ENCODE measurements at regions not wholly inside any gene's neighbourhood (a gene's known extent, or its start where the extent isn't known, plus 50 kb on each side); places are given as distances from the start of the nearest gene placed in this dataset.
A peak's percentile ranks its signal among the peaks of the same experiment; 100 is the strongest.
"Not testable (repeated sequence)": the region's sequence is repeated elsewhere in the genome, so short reads cannot be mapped to it uniquely, and the experiment has no call there.

DNA sequence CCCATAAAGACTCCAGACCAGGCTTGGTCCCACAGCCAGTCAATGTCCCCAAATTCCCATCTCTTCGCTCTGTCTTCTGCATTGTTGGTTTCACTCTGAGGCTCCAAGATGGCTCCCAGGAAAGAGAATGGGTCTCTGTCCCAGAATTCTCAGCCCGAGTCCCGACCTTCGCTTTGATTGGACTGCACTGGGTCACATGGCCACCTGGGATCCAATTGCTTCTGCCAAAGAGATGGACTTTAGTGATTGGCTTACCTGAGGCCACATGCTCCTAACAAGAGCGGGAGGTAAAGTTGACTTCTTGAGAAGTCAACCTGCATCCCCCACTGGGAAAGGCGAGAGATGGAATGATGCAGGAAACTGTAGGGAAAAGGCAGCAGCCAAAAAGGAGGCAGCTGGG, 104.7 kb upstream of the PMEPA1 start:
- Histone ChIP-seq H3K4me3 (no peak overlapping the region), H3K4me1 (peaks cover 0 to 27% (median 7%) of the 10 kb centered on the region in 4 donors), H3K27me3 (peaks cover 0 to 2% (median 0%) of the 10 kb centered on the region in 4 donors), H3K36me3 (no peaks in the 10 kb centered on the region), H3K9me3 (no peaks in the 10 kb centered on the region), H3K27ac (replicated peaks in 1 of 4) (no peak overlapping the region)
- 75% methylated on average over 4 of the region's 6 CpGs for WGBS
- intact Hi-C loops (cut with DNase I), result no loop called here
- no peak for DNase-seq (ENCODE audit: extremely low spot score)
- TF ChIP-seq EP300 (IDR thresholded peaks at IDR 0.05) (no peak), POLR2A (IDR thresholded peaks at IDR 0.05; ENCODE audit: low read depth) (no peak), POLR2AphosphoS5 (IDR thresholded peaks at IDR 0.05) (no peak)
- TF ChIP-seq, protein P1, sequence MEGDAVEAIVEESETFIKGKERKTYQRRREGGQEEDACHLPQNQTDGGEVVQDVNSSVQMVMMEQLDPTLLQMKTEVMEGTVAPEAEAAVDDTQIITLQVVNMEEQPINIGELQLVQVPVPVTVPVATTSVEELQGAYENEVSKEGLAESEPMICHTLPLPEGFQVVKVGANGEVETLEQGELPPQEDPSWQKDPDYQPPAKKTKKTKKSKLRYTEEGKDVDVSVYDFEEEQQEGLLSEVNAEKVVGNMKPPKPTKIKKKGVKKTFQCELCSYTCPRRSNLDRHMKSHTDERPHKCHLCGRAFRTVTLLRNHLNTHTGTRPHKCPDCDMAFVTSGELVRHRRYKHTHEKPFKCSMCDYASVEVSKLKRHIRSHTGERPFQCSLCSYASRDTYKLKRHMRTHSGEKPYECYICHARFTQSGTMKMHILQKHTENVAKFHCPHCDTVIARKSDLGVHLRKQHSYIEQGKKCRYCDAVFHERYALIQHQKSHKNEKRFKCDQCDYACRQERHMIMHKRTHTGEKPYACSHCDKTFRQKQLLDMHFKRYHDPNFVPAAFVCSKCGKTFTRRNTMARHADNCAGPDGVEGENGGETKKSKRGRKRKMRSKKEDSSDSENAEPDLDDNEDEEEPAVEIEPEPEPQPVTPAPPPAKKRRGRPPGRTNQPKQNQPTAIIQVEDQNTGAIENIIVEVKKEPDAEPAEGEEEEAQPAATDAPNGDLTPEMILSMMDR (IDR thresholded peaks at IDR 0.05), result no peak

DNA sequence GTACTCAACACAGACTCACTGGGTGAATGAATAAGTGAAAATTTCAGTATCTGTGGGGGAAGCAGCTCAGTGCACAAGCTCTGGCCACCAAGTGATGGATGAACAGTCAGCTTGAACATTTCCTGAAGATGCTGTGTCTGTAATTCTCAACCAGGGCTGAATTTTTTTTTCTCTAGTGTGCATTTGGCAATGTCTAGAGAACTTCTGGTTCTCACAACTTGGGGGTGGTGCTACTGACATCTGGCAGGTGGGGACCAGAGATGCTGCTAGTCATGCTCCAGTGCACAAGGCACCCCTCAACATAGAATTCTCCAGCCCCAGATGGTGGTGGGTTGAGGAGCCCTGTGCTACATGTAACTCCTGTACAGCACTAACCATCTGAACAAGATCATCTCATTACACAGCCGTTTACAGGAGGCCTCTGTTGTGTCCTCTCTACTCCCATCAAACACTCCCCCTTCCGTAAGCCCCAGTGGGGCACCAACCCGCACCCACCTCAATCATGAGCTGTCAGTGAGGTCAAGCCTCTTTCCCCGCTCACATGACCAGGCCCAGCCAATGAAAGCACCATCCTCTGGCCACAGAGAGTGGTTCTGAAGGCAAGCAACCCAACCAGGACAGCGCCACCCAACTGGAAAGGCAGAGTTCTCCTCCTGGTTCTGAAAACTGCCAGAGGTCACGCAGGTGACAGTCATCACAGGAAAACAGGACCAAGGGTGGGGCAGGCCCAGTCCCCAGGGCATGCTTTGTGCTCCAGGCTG, 103.9 kb upstream of the PMEPA1 start:
- intact Hi-C loops (cut with DNase I), result no loop called here

DNA sequence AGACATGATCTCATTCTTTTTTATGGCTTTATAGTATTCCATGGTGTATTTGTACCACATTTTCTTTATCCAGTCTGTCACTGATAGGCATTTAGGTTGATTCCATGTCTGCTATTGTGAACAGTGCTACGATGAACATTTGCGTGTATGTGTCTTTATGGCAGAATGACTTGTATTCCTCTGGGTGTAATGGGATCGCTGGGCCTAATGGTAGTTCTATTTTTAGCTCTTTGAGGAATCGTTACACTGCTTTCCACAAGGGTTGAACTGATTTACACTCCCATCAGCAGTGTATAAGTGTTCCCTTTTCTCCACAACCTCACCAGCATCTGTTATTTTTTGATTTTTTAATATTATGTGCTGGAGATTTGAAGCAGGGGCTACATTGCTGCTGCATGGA, 102.8 kb upstream of the PMEPA1 start:
- DNase-seq (ENCODE audit: extremely low spot score); H3K9me3 ChIP-seq; H3K27ac ChIP-seq (replicated peaks in 1 of 4); intact Hi-C loops (cut with DNase I); H3K36me3 ChIP-seq; H3K4me3 ChIP-seq; H3K27me3 ChIP-seq: not testable (repeated sequence)
- peaks cover 0 to 42% (median 14%) of the 10 kb centered on the region in 4 donors for H3K4me1 ChIP-seq
- 94% methylated on average over 4 of the region's 4 CpGs for WGBS

More for the DNA sequence above, 103.9 kb upstream of the PMEPA1 start:
- Histone ChIP-seq H3K27me3 (no peaks in the 10 kb centered on the region), H3K9me3 (no peaks in the 10 kb centered on the region), H3K36me3 (no peaks in the 10 kb centered on the region), H3K4me1 (peaks cover 0 to 31% (median 7%) of the 10 kb centered on the region in 4 donors), H3K27ac (replicated peaks in 1 of 4) (no peak overlapping the region), H3K4me3 (no peak overlapping the region)
- 56% methylated on average over 3 of the region's 6 CpGs for WGBS
- DNase-seq (ENCODE audit: extremely low spot score), result no peak
- TF ChIP-seq, protein P1 (IDR thresholded peaks at IDR 0.05), result no peak
- no peak for TF ChIP-seq EP300 (IDR thresholded peaks at IDR 0.05)
- no peak for TF ChIP-seq POLR2A (IDR thresholded peaks at IDR 0.05; ENCODE audit: low read depth)
- no peak for TF ChIP-seq POLR2AphosphoS5 (IDR thresholded peaks at IDR 0.05)

DNA sequence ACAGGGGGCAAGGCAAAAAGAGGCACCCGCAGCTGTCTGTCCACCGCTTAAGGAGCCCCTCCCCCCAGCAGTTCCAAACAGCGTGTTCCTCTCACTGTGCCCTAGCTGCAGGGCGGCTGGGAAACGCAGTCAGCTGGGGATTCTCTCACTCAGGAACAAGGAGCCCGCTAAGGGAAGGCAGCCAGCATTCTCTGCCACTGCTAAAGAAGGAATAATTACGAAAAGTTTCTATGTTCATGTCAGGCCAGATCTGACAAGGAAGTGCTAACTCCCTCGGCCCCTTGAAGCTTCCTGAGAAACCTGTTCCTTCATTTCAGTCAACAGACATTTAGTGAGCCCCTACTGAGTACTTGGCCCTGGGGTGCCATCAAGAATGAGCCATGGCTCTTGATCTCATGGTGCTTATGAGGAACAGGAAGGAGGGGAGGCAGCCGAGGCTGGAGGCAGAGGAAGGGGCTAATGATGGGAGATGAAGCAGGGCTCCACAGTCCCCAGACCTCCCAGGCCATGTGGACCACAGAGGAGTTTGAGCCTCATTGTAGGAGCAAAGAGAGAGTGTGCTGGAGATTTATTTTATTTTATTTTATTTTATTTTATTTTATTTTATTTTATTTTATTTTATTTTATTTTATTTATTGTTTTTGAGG, 101.7 kb upstream of the PMEPA1 start:
- Histone ChIP-seq H3K27ac (replicated peaks in 1 of 4) (no peak overlapping the region), H3K27me3 (no peaks in the 10 kb centered on the region), H3K36me3 (no peaks in the 10 kb centered on the region), H3K4me3 (no peak overlapping the region), H3K4me1 (peaks cover 0 to 42% (median 14%) of the 10 kb centered on the region in 4 donors), H3K9me3 (no peaks in the 10 kb centered on the region)
- DNase-seq (ENCODE audit: extremely low spot score), result no peak
- intact Hi-C loops (cut with DNase I), result no loop called here
- TF ChIP-seq POLR2AphosphoS5 (IDR thresholded peaks at IDR 0.05), result peak in 1 of 2 donors; percentile 37
- TF ChIP-seq, protein P1 (IDR thresholded peaks at IDR 0.05), result no peak
- WGBS, result 24% methylated on average over 8 of the region's 9 CpGs

DNA sequence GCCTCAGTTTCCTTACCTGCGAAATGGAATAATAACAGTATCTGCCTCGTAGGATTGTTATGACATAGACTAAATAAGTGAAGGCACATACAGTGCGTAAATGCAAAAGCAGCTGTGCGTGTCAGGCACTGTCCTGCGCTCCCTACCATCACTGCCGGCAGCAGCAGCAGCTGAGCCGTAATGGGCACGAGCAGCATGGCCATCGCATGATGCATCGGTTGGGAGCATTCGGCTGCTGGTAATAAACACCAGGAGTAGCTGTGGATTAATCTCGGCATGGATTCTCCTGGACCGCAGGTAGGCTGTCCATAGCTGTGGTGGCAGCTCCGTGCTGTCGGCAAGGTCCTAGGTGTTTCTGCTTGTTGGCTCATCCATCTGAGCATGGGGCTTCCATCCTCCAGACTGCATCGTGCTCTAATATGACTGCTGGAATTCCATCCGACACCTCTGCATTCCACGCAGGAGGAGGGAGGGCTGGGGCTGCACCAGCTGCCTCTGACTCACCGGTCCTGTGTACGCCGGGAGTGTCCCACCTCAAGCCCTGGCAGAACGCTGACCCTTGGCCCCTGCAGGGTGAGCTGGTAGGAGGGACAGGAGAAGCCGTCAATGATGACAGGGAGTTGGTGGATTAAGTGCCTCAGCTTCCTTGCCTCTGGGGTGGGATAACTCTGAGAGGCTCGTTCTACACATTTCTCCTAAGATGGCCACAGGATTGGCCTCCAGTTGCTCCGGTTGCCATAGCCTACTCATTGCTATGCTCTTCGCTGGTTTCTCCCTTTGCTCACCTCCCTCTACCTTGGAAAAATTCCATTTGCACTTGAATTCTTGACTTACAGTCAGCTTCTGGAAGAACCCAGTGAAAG, 100.9 kb upstream of the PMEPA1 start:
- intact Hi-C loops (cut with DNase I), result no loop called here

More for the DNA sequence above, 100.9 kb upstream of the PMEPA1 start:
- no peak for DNase-seq (ENCODE audit: extremely low spot score)
- TF ChIP-seq POLR2AphosphoS5 (IDR thresholded peaks at IDR 0.05), result no peak
- TF ChIP-seq, protein P1 (IDR thresholded peaks at IDR 0.05), result no peak
- TF ChIP-seq EP300 (IDR thresholded peaks at IDR 0.05), result no peak
- peaks cover 0 to 35% (median 14%) of the 10 kb centered on the region in 4 donors for H3K4me1 ChIP-seq
- H3K27ac ChIP-seq (replicated peaks in 1 of 4), result no peak overlapping the region
- no peak overlapping the region for H3K4me3 ChIP-seq
- no peaks in the 10 kb centered on the region for H3K27me3 ChIP-seq
- WGBS, result 89% methylated on average over 13 of the region's 26 CpGs
- H3K9me3 ChIP-seq, result no peaks in the 10 kb centered on the region
- no peaks in the 10 kb centered on the region for H3K36me3 ChIP-seq
